ENCODE measurements at regions not wholly inside any gene's neighbourhood (a gene's known extent, or its start where the extent isn't known, plus 50 kb on each side); places are given as distances from the start of the nearest gene placed in this dataset.

DNA sequence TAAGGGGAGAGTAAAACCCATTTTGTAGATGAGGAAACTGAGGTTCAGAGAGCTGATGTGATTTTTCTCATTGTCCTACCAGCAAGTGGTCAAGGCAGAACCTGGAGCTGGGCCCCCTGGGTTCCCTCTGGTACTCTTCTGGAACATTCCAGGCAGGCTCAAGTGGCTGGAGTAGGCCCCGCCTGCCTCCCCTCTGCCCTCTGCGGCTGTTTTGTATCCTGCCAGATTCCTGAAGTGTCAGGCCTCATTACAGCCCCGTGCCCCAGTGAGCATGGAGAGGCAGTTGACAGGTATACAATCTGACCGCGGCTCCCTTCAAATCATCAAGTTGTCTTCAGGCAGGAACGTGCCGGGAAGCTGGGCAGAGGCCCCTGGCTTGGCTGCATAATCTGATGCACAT is 94.6 kb upstream of the CD82 start:
- TF ChIP-seq, protein P1, sequence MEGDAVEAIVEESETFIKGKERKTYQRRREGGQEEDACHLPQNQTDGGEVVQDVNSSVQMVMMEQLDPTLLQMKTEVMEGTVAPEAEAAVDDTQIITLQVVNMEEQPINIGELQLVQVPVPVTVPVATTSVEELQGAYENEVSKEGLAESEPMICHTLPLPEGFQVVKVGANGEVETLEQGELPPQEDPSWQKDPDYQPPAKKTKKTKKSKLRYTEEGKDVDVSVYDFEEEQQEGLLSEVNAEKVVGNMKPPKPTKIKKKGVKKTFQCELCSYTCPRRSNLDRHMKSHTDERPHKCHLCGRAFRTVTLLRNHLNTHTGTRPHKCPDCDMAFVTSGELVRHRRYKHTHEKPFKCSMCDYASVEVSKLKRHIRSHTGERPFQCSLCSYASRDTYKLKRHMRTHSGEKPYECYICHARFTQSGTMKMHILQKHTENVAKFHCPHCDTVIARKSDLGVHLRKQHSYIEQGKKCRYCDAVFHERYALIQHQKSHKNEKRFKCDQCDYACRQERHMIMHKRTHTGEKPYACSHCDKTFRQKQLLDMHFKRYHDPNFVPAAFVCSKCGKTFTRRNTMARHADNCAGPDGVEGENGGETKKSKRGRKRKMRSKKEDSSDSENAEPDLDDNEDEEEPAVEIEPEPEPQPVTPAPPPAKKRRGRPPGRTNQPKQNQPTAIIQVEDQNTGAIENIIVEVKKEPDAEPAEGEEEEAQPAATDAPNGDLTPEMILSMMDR (optimal IDR thresholded peaks at IDR 0.05 in 1 of 3, IDR thresholded peaks at IDR 0.05 in 1 of 3, conservative IDR thresholded peaks at IDR 0.05 in 1 of 3; ENCODE audit: extremely low read depth in 1 of 3, insufficient read depth in 2 of 3, low read length in 3 of 3): no peak
- no peak for TF ChIP-seq EZH2 (IDR thresholded peaks at IDR 0.05; ENCODE audit: low read length)
